Thoracic aorta (tissue), 2 donors: ENCODE measurements at regions not wholly inside any gene's neighbourhood (a gene's known extent, or its start where the extent isn't known, plus 50 kb on each side); places are given as distances from the start of the nearest gene placed in this dataset.

Experiments
- ATAC-seq: fragments of 150-250 bp; one replicate; pipeline ENCODE4 v1.8.0; 2017; ENCODE audit warnings: low read depth; ENCODE audit not compliant: insufficient number of reproducible peaks, low FRiP score
- DNase-seq: peaks from one replicate; pipeline ENCODE4 v3.0.0-alpha.2; 2020; ENCODE audit warnings: low spot score
- H3K27ac ChIP-seq, 2 donors: fragments of 200-600 bp; sonication (generic); 1 replicate in 1 of 2; 2 replicates in 1 of 2; pipeline ENCODE4 v1.5.1; 2016; ENCODE audit warnings: mild to moderate bottlenecking in 2 of 2, moderate library complexity in 2 of 2
- H3K27me3 ChIP-seq: fragments of 200-600 bp; sonication (generic); replicated peaks from 2 replicates; pipeline ENCODE4 v1.6.0; 2016; ENCODE audit warnings: mild to moderate bottlenecking; ENCODE audit not compliant: insufficient read depth
- H3K36me3 ChIP-seq: fragments of 200-600 bp; sonication (generic); one replicate; pipeline ENCODE4 v1.5.1; 2016
- H3K4me1 ChIP-seq, 2 donors: fragments of 200-600 bp; sonication (generic); 1 replicate in 1 of 2; 2 replicates in 1 of 2; pipeline versions ENCODE4 v1.5.1 to v1.6.0; 2016; ENCODE audit warnings: low read depth in 2 of 2, mild to moderate bottlenecking in 1 of 2; ENCODE audit not compliant: control insufficient read depth in 1 of 2
- H3K4me3 ChIP-seq: fragments of 200-600 bp; sonication (generic); 2 replicates; pipeline ENCODE4 v1.5.1; 2016; ENCODE audit warnings: mild to moderate bottlenecking
- H3K9me3 ChIP-seq: fragments of 200-600 bp; sonication (generic); 2 replicates; pipeline ENCODE4 v1.5.1; 2016
- TF ChIP-seq, protein P1 (sequence below): fragments of 200-600 bp; sonication (generic); IDR thresholded peaks from one replicate; pipeline ENCODE4 v1.5.1; 2019; ENCODE audit warnings: antibody characterized with exemption

DNA sequence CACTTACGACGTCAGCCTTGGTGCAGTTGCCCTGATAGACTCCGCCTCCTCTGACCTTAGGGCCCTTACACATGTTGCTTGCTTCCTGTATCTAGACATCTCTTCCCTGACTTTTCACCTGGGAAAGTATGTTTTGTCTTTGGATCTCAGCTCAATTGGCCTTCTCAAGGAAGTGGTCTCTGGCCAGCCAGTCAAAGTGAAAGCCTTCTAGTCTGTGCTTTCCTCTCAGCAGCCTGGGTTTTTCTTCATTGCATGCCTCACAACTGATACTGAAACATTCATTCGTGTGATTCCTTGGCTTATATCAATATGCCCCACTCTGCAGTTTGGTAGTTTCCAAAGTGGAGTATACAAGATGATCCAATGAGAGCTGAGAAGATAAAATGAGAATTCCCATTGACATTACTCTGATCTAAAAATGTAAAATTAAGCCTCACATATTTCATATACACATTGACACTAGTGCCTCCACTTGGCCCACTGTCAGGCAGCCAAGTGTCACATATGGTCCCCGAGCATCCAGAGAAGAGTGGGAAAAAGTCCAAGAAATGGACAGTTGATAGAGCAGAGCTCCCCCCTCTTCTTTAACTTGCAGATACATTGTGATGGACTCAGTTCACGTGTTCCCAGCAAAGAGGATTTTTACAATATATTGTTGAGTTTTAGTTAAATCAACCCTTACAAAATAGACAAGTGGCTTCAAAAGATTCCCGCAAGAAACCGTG is 371.2 kb upstream of the ASIC2 start:
- Histone ChIP-seq H3K4me1 (no peaks in the 10 kb centered on the region), H3K27me3 (no peaks in the 10 kb centered on the region), H3K9me3 (no peaks in the 10 kb centered on the region), H3K36me3 (no peaks in the 10 kb centered on the region), H3K4me3 (no peak overlapping the region), H3K27ac (no peak overlapping the region)
- DNase-seq (no peak), ATAC-seq (no peak)
- TF ChIP-seq, protein P1, sequence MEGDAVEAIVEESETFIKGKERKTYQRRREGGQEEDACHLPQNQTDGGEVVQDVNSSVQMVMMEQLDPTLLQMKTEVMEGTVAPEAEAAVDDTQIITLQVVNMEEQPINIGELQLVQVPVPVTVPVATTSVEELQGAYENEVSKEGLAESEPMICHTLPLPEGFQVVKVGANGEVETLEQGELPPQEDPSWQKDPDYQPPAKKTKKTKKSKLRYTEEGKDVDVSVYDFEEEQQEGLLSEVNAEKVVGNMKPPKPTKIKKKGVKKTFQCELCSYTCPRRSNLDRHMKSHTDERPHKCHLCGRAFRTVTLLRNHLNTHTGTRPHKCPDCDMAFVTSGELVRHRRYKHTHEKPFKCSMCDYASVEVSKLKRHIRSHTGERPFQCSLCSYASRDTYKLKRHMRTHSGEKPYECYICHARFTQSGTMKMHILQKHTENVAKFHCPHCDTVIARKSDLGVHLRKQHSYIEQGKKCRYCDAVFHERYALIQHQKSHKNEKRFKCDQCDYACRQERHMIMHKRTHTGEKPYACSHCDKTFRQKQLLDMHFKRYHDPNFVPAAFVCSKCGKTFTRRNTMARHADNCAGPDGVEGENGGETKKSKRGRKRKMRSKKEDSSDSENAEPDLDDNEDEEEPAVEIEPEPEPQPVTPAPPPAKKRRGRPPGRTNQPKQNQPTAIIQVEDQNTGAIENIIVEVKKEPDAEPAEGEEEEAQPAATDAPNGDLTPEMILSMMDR: no peak

GRCh38 chr17:33667052-33667509 is 374.0 kb upstream of the ASIC2 start:
- DNase-seq (no peak), ATAC-seq (no peak)
- H3K4me1 ChIP-seq: no peaks in the 10 kb centered on the region
- no peak overlapping the region for H3K27ac ChIP-seq
- H3K4me3 ChIP-seq: no peak overlapping the region
- H3K36me3 ChIP-seq: no peaks in the 10 kb centered on the region
- no peaks in the 10 kb centered on the region for H3K9me3 ChIP-seq
- H3K27me3 ChIP-seq: no peaks in the 10 kb centered on the region
- TF ChIP-seq, protein P1: no peak

DNA sequence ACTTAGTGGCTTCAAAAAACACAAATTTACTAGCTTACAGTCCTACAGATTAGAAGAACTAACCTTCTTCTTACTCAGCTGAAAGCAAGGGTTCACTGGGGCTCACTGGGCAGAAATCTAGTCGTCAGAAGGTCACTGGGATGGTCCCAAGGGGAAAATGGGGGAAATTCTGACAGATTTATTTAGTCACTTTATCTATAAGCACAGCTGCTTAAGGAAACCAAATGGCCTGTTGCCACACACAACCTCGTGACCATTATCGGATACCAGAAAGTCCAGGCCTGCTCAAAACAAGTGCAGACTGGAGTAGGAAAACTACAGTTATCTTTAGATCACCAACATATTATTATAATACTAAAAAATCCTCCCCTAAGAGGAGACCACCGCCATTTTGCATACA is 374.6 kb upstream of the ASIC2 start:
- Histone ChIP-seq H3K4me1 (no peaks in the 10 kb centered on the region), H3K27me3 (no peaks in the 10 kb centered on the region), H3K4me3 (no peak overlapping the region), H3K36me3 (no peaks in the 10 kb centered on the region), H3K27ac (no peak overlapping the region), H3K9me3 (no peaks in the 10 kb centered on the region)
- TF ChIP-seq, protein P1: no peak
- DNase-seq (no peak), ATAC-seq (no peak)

DNA sequence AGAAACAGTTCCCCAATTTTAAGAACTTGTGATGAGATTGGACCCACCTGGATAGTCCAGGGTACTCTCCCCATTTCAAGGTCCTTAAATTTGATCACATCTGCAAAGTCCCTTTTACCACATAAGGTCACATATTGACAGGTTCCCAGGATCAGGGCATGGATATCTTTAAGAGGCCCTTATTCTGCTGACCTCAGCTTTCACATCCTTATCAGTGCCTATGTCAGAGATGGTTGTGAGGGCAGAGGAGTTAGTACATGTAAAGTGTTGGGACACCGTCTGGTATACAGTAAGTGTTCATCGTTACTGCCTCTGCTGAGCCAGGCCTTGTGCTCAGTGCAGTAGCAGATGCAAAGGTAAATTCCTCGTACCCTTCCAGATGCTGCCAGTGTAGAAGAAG is 375.4 kb upstream of the ASIC2 start:
- H3K4me1 ChIP-seq: no peaks in the 10 kb centered on the region
- ATAC-seq (no peak), DNase-seq (no peak)
- TF ChIP-seq, protein P1: no peak
- H3K36me3 ChIP-seq: no peaks in the 10 kb centered on the region
- no peaks in the 10 kb centered on the region for H3K27me3 ChIP-seq
- H3K9me3 ChIP-seq: no peaks in the 10 kb centered on the region
- H3K4me3 ChIP-seq: no peak overlapping the region
- no peak overlapping the region for H3K27ac ChIP-seq

- ATAC-seq: no peak
- TF ChIP-seq, protein P1: no peak
These were observed 378.4 kb upstream of the ASIC2 start for GRCh38 chr17:33671491-33671890.

More at GRCh38 chr17:33671491-33671890, 378.4 kb upstream of the ASIC2 start:
- no peaks in the 10 kb centered on the region for H3K4me1 ChIP-seq
- H3K27ac ChIP-seq: no peak overlapping the region
- no peak overlapping the region for H3K4me3 ChIP-seq
- H3K27me3 ChIP-seq: no peaks in the 10 kb centered on the region
- DNase-seq: no peak
- no peaks in the 10 kb centered on the region for H3K9me3 ChIP-seq
- no peaks in the 10 kb centered on the region for H3K36me3 ChIP-seq
